HG03575 (cell line): ENCODE measurements at regions not wholly inside any gene's neighbourhood (a gene's known extent, or its start where the extent isn't known, plus 50 kb on each side); places are given as distances from the start of the nearest gene placed in this dataset.
"Not testable (repeated sequence)": the region's sequence is repeated elsewhere in the genome, so short reads cannot be mapped to it uniquely, and the experiment has no call there.

Experiments used
- ATAC-seq: cut with Tn5 transposase; IDR thresholded peaks from one replicate; pipeline ENCODE4 v1.9.1; 2021; ENCODE audit not compliant: unreplicated experiment, insufficient number of reproducible peaks, low FRiP score; ENCODE audit errors: extremely low read depth

- not testable (repeated sequence) for ATAC-seq
These were observed 948.1 kb downstream of the TMEM121 start for GRCh38 chr14:106474261-106475028.

- ATAC-seq = not testable (repeated sequence)
These were observed 948.8 kb downstream of the TMEM121 start for GRCh38 chr14:106475214-106475613.

DNA sequence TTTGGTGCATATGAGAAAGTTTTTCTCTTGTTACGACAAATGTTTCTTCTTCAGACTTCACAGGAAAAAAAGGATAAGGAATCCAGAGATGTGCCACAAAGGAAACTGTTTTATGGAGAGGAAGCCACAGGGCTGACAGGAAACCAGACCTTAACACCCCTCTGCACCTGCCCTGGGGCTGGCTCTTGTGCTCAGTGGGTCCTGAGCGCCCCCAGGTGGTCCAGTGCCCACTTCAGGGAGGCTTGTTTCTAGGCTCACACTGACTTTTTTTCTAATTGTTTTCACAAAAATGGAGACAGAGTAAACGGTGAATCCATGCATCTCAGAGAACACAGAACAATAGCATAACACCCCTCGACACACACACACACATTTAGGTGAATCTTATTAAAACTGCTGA is 951.2 kb downstream of the TMEM121 start:
- ATAC-seq = not testable (repeated sequence)

DNA sequence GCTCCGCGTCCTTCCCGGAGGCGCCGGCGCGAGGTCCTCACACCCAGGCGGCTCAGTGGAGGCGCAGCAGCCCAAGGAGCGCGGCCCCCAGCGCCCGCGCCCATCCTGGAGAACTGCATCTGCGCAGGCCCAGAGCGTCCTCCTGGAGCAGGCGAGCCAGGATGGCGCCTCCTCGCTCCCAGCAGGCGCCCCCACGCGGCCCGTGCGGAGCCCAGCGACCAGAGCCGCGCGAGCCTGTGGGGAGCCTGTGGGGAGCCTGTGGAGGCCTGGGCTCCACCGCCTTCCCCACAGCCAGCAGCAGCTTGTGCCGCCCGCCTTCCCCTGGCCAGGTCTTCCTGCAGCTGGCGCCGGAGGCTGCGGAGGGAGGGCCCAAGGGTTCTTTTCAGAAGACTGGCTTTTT is 953.9 kb downstream of the TMEM121 start:
- ATAC-seq = not testable (repeated sequence)

GRCh38 chr14:106482213-106482612 is 955.8 kb downstream of the TMEM121 start:
- ATAC-seq = not testable (repeated sequence)

- no peak for ATAC-seq
These were observed 961.2 kb downstream of the TMEM121 start for GRCh38 chr14:106487600-106487999.

- ATAC-seq = no peak
These were observed 961.9 kb downstream of the TMEM121 start for GRCh38 chr14:106488291-106488690.

DNA sequence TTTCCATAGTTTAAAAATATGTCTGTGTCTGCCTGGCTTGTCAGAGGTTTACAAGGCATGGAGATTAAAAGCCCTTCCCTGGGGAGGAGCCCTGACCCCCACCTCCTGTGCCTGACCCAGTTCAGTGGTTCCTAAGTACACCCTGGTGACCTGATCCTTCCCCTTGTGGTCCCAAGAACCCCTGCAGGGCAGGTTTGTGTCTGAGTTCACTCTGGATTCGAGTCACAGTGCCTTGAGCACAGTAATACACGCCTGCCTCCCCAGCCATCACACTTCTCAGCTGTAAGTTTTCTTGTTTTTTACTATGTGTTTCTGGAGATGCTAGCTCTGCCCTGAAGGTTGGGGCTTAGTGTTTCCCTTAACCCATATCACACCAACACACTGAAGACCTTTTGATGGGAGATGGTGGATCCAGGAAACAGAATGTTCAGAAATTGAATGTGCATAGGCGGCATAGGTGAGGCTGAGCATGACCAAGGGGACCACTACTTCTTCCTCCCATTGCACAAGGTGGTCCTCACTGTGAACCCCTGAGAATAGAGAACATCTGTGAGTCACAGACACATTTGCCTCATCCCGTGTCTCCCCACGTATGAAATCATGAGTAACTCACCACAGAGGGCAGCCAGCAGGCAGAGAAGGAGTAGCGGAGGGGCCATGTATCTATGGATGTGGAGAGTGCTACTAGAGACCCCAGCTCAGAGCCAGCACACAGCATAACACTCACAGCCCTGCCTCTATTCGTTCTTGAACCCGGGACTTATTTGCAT is 962.9 kb downstream of the TMEM121 start:
- ATAC-seq = no peak

DNA sequence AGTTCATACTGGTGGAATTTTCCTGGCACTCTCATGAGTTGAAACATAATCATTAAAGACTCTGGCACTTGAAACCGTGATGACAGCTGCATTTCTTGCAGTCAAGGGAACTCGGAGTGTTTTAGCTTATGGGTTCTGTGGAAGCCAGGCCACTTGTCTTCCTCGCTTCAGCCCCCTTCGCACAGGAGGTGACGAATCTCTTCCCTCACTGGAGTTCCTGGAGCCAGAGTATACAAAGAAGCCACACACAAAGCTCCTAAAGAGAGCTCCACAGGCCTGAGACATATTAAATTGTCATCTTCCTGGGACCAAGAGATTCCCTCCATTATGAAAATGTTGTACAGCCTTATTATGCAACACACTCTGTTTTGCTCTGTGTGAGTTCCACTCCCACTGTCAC is 964.1 kb downstream of the TMEM121 start:
- no peak for ATAC-seq

DNA sequence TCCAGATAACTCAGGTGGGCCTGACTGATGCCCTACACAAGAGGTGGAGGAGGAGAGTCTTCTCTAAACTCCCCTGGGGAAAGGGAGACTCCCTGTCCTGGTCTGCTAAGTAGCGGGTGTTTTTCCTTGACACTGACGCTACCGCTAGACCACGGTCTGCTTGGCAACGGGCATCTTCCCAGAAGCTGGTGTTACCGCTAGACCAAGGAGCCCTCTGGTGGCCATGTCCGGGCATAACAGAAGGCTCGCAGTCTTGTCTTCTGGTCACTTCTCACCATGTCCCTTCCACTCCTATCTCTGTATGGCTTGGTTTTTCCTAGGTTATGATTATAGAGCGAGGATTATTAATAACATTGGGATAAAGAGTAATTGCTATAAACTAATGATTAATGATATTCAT is 965.5 kb downstream of the TMEM121 start:
- ATAC-seq = no peak

- no peak for ATAC-seq
These were observed 967.8 kb downstream of the TMEM121 start for GRCh38 chr14:106493962-106494823.

DNA sequence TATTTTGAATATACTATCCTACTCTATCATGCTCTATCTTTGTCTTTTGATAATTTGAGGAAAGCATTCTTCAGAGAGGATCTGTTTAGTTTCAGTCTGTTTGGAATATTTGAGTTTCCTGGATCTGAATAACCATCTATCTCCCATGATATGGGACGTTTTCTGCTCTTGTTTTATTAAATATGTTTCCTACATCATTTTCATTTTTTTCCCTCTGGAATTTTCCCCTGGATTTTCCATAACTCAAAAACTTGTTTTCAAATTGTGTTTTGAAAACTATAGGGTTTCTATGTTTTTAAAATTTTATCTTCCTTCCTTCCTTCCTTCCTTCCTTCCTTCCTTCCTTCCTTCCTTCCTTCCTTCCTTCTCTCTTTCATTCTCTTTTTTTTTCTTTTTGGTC is 974.2 kb downstream of the TMEM121 start:
- no peak for ATAC-seq

- no peak for ATAC-seq
These were observed 975.5 kb downstream of the TMEM121 start for GRCh38 chr14:106501898-106502297.

GRCh38 chr14:106505366-106505765 is 979.0 kb downstream of the TMEM121 start:
- ATAC-seq = no peak

DNA sequence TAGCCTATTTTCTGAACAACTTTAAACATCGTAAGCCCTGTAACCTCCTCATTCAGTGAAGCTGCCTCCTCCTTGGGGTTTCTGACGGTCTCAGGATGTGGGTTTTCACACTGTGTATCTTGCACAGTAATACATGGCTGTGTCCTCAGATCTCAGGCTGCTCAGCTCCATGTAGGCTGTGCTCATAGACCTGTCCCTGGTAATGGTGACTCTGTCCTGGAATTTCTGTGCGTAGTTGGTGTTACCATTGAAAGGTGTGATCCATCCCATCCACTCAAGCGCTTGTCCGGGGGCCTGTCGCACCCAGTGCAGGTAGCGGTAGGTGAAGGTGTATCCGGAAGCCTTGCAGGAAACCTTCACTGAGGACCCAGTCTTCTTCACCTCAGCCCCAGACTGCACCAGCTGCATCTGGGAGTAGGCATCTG is 980.5 kb downstream of the TMEM121 start:
- no peak for ATAC-seq

DNA sequence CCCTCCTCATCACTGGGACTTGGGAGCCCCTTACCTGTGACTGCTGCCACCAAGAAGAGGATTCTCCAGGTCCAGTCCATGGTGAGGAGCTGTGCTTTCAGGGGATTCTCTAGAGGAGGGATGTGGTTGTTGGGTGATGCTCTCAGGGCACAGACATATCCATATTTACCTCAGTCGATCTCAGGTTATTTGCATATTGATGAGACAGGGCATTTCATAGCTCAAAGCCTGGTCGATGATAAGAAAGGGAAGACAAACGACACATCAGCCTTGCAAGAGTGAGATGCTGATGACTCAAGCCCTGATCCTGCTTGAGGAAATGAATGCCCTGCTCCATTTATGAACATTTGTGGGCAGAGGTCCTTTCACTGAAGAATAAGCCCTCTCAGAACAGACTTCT is 981.0 kb downstream of the TMEM121 start:
- no peak for ATAC-seq

DNA sequence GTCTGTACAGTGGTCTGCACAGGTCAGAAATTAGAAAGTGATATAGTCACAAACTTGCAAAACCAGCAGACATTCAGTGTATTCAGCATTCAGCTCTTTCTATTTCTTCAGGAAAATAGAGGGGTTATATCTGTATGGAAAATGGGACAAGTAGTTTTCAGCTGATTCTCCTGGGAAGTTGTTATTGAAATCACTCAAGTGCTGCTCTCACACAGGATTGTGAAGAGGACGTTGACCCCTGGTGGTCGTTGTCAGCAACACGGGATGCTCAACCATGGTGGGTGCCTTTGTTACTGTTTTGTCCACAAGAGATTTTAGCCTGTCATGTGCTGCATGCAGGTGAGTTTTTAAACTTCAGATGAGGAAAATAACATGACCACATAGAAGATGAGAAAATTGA is 981.8 kb downstream of the TMEM121 start:
- ATAC-seq = no peak

DNA sequence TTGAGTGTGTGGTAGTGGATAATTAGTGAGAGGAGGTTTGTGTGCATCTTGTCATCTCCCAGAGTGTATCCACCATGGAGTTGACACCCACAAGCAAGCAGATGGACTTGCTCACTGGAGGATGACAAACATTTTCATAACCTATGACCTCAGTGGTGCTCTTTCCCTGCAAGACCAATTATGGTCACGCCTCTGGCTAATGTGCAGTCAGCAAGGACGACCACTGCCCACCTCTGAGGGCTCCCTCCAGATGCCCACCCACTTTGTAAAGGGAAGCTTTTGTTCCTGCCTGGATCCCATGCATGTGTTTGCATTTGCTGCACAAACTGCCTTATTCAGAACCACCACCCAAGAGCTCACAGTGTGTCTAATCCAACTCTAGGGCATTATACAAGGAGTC is 982.8 kb downstream of the TMEM121 start:
- no peak for ATAC-seq

DNA sequence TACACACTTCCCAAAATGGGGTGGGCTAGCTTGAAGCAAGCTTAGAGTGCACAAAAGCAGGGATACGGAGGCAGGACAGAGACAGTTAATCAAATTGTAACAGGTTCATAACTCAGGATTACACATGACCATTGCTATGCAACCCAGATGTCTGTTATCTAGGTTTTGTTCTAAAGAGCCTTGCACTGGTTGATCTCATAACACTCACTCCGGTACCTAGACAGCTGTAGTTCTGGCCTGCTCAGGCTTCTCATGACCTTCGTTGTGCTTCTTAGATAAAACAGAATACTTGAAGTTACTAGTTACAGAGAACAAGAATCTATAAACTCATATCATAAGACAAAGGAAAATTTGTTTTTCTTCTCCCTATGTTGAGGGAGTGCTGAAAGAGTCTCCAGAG is 983.4 kb downstream of the TMEM121 start:
- ATAC-seq = no peak
